ENCODE measurements at regions not wholly inside any gene's neighbourhood (a gene's known extent, or its start where the extent isn't known, plus 50 kb on each side); places are given as distances from the start of the nearest gene placed in this dataset.

DNA sequence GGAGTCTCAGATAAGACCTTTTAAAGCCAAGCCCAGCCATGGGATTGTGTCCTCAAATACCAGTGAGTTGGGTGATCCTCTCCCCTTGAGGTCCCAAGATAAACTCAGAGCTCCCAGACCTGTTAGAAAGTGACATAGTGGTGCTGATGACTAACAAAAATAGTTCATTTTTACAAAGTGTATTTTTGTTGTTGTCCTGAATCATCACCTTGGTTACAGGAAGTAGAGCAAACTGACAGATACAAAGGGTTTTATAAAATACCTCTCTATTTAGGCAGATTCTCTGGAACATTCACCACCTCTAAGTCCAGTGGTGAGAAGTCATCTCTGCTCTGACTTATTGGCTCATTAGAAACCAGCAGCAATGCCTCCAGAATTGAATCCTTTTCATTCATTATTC, 259.3 kb downstream of the CEMIP2 start:
- TF ChIP-seq EP300 (IDR thresholded peaks at IDR 0.05) (no peak), POLR2A (IDR thresholded peaks at IDR 0.05) (no peak), CTCF (IDR thresholded peaks at IDR 0.05) (no peak)

Data from tibial nerve (tissue), 4 donors.